Lower lobe of right lung (tissue), 2 donors: ENCODE measurements at regions not wholly inside any gene's neighbourhood (a gene's known extent, or its start where the extent isn't known, plus 50 kb on each side); places are given as distances from the start of the nearest gene placed in this dataset.
"Not testable (repeated sequence)": the region's sequence is repeated elsewhere in the genome, so short reads cannot be mapped to it uniquely, and the experiment has no call there.

ENCODE experiments used
- ATAC-seq, 2 donors: fragments of 200-7000 bp; cut with Tn5 transposase; one replicate each; pipeline ENCODE4 v1.9.1; 2020 to 2022; ENCODE audit warnings: mild to moderate bottlenecking in 2 of 2, moderate library complexity in 2 of 2
- DNase-seq: peaks from one replicate; pipeline ENCODE4 v3.0.0-alpha.2; 2020
- H3K27ac ChIP-seq: fragments of 200-600 bp; one replicate; pipeline ENCODE4 v1.8.0; 2022
- H3K27me3 ChIP-seq: fragments of 200-600 bp; one replicate; pipeline ENCODE4 v1.8.0; 2022; ENCODE audit warnings: low read depth
- H3K36me3 ChIP-seq: fragments of 200-600 bp; one replicate; pipeline ENCODE4 v1.8.0; 2022; ENCODE audit warnings: mild to moderate bottlenecking
- H3K4me1 ChIP-seq: fragments of 200-600 bp; one replicate; pipeline ENCODE4 v1.8.0; 2022
- H3K4me3 ChIP-seq: fragments of 200-600 bp; one replicate; pipeline ENCODE4 v1.8.0; 2022; ENCODE audit warnings: mild to moderate bottlenecking
- H3K9me3 ChIP-seq: fragments of 200-600 bp; one replicate; pipeline ENCODE4 v1.8.0; 2022
- intact Hi-C: fragments of 100-400 bp; cut with DNase I; formaldehyde crosslinking; loops from one replicate; pipeline ENCODE4 v1.11.0; 2022
- TF ChIP-seq, protein P1 (sequence below): fragments of 200-600 bp; IDR thresholded peaks from one replicate; pipeline ENCODE4 v1.8.0; 2022; ENCODE audit warnings: antibody characterized with exemption, mild to moderate bottlenecking
- donor health status: DM: no; HTN: yes; CAD: no; lungs with severe emphysema.

DNA sequence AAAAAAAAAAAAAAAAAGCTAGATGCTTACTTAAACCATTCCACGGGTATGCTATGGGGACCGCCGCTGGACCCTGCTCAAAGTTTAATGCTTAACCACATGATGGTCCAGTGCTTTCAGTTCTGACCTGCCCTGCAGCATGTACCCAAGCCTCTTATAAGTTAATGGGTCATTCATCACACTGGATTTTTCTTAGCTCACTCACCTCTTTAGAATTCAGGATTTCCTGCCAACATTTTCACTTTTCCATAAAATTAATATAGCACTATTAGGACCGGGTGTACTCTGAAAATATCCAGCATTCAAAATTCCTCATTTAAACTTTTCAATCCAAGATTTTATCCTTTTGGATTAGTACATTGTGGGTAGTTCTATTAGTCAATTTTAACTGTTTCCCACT lies 140.8 kb downstream of the ALDH8A1 start:
- no peak for ATAC-seq
- no peaks in the 10 kb centered on the region for H3K4me1 ChIP-seq

DNA sequence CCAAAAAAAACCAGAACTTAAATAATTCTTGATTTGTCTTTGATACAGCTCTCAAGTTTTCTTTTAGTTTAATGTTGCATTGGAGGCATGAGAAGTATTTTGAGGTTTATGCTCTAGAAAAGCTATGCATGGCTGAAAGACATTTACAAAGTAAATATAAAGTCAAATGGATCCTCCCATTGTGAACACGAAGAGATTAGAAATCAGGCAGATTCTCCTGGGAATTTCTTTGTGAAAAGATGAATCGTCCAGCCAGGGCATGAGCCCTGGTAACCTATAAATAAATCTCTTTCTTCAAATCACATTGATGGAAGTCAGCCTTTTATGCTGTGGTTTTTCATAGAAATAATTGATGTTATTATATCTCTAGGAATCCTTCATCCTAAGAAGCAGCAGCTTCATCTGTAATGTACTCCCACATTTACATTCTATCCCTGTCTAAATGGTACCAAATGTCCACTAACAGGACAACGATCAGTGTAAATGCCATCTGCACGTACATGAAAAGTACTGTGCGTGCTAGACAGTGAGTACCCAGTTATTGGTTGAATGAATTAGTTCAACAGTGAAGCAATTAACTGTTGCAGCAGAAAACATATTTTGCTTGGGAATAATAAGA lies 143.6 kb downstream of the ALDH8A1 start:
- Histone ChIP-seq H3K4me3 (no peak overlapping the region), H3K27me3 (no peaks in the 10 kb centered on the region), H3K27ac (no peak overlapping the region), H3K4me1 (no peaks in the 10 kb centered on the region), H3K36me3 (no peaks in the 10 kb centered on the region), H3K9me3 (no peaks in the 10 kb centered on the region)
- intact Hi-C loops: no loop called here
- no peak for ATAC-seq
- TF ChIP-seq, protein P1, sequence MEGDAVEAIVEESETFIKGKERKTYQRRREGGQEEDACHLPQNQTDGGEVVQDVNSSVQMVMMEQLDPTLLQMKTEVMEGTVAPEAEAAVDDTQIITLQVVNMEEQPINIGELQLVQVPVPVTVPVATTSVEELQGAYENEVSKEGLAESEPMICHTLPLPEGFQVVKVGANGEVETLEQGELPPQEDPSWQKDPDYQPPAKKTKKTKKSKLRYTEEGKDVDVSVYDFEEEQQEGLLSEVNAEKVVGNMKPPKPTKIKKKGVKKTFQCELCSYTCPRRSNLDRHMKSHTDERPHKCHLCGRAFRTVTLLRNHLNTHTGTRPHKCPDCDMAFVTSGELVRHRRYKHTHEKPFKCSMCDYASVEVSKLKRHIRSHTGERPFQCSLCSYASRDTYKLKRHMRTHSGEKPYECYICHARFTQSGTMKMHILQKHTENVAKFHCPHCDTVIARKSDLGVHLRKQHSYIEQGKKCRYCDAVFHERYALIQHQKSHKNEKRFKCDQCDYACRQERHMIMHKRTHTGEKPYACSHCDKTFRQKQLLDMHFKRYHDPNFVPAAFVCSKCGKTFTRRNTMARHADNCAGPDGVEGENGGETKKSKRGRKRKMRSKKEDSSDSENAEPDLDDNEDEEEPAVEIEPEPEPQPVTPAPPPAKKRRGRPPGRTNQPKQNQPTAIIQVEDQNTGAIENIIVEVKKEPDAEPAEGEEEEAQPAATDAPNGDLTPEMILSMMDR: no peak
- no peak for DNase-seq

More for the DNA sequence above, 140.8 kb downstream of the ALDH8A1 start:
- H3K27ac ChIP-seq: no peak overlapping the region
- H3K4me3 ChIP-seq: no peak overlapping the region
- H3K27me3 ChIP-seq: no peaks in the 10 kb centered on the region
- intact Hi-C loops: no loop called here
- no peaks in the 10 kb centered on the region for H3K36me3 ChIP-seq
- no peak for DNase-seq
- TF ChIP-seq, protein P1: no peak
- no peaks in the 10 kb centered on the region for H3K9me3 ChIP-seq

GRCh38 chr6:134805168-134805567 lies 144.7 kb downstream of the ALDH8A1 start:
- ATAC-seq: no peak
- no peak for DNase-seq
- H3K36me3 ChIP-seq: no peaks in the 10 kb centered on the region
- intact Hi-C loops: no loop called here
- H3K27ac ChIP-seq: no peak overlapping the region
- no peaks in the 10 kb centered on the region for H3K9me3 ChIP-seq
- TF ChIP-seq, protein P1: no peak
- no peaks in the 10 kb centered on the region for H3K4me1 ChIP-seq
- no peak overlapping the region for H3K4me3 ChIP-seq
- no peaks in the 10 kb centered on the region for H3K27me3 ChIP-seq

DNA sequence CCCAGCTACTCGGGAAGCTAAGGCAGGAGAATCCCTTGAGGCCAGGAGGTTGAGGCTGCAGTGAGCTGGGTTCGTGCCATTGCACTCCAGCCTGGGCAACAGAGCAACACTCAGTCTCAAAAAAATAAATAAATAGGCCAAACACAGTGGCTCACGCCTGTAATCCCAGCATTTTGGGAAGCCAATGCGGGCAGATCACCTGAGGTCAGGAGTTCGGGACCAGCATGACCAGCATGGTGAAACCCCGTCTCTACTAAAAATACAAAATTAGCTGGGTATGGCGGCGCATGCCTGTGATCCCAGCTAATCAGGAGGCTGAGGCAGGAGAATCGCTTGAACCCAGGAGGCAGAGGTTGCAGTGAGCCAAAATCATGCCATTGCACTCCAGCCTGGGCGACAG lies 145.6 kb downstream of the ALDH8A1 start:
- H3K36me3 ChIP-seq, ATAC-seq, H3K27ac ChIP-seq, intact Hi-C loops, H3K9me3 ChIP-seq, DNase-seq, H3K4me3 ChIP-seq, H3K4me1 ChIP-seq, H3K27me3 ChIP-seq: not testable (repeated sequence)

GRCh38 chr6:134802426-134803058 lies 147.4 kb downstream of the ALDH8A1 start:
- ATAC-seq: no peak
- Histone ChIP-seq H3K4me3 (no peak overlapping the region), H3K27ac (no peak overlapping the region), H3K36me3 (no peaks in the 10 kb centered on the region), H3K27me3 (no peaks in the 10 kb centered on the region), H3K9me3 (no peaks in the 10 kb centered on the region), H3K4me1 (no peaks in the 10 kb centered on the region)
- TF ChIP-seq, protein P1: no peak
- intact Hi-C loops: no loop called here
- no peak for DNase-seq

DNA sequence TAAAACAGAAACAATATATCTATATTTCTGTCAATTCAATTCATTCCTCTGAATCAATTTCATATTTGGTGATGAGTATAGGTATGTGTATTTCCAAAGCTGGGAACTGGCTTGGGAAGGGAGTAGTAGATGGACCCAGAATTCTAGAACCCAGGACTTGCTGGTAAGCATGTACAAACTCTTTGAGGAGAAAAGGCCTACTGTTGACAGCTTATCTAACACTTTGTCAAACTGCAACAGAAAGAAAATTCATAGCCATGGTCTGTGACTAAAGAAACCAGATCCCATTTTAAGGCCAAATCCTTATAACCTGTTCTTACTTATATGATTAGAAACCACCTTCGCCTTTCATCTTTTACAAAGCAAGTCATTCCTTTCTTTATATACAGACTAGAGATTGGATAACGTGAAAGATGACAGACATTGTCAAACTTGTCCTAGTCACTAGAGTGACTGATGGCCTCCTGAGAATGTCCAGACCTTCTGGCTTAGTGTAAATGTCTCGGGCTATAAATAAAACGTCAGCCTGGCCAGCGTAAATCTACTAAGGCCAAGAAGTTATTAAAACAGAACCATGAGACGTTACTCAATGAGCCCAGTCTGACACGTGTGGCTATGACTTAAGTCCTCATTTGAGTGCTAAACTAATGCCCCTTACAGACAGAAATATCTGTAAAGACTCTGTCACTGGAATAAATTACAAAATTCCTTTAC lies 152.3 kb downstream of the ALDH8A1 start:
- no peaks in the 10 kb centered on the region for H3K4me1 ChIP-seq
- TF ChIP-seq, protein P1: no peak
- H3K27me3 ChIP-seq: no peaks in the 10 kb centered on the region
- ATAC-seq: no peak
- DNase-seq: no peak
- intact Hi-C loops: no loop called here
- no peaks in the 10 kb centered on the region for H3K9me3 ChIP-seq
- no peak overlapping the region for H3K4me3 ChIP-seq
- no peaks in the 10 kb centered on the region for H3K36me3 ChIP-seq
- H3K27ac ChIP-seq: no peak overlapping the region
